GM20431 (cell line): ENCODE measurements at regions not wholly inside any gene's neighbourhood (a gene's known extent, or its start where the extent isn't known, plus 50 kb on each side); places are given as distances from the start of the nearest gene placed in this dataset.

Experiments used
- in situ Hi-C: fragments of 300-500 bp; cut with MseI, MboI; formaldehyde crosslinking; loops from one replicate; pipeline ENCODE4 v1.15.0; 2020; ENCODE audit warnings: low sequenced_read_pairs; ENCODE audit not compliant: unreplicated experiment

DNA sequence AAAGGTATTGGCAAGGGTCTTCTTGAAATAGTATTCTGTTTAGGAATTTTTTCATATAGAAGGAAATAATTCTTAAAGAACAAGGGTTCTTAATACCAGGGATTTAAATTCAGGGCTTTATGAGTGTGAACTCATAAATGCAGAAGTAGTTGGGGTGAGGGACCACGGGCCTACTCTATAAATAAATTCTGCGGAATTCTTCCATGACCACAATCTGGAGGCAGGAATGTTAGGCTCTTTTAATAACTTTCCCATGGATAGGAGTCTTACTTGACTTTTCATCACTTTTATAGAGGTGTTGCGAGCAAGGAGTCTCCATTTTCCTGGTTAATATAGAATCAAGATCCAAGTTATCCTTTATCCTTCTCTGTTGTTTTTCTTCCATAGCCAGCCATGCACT, 76.7 kb upstream of the SLC4A4 start:
- in situ Hi-C loops: no loop called here

DNA sequence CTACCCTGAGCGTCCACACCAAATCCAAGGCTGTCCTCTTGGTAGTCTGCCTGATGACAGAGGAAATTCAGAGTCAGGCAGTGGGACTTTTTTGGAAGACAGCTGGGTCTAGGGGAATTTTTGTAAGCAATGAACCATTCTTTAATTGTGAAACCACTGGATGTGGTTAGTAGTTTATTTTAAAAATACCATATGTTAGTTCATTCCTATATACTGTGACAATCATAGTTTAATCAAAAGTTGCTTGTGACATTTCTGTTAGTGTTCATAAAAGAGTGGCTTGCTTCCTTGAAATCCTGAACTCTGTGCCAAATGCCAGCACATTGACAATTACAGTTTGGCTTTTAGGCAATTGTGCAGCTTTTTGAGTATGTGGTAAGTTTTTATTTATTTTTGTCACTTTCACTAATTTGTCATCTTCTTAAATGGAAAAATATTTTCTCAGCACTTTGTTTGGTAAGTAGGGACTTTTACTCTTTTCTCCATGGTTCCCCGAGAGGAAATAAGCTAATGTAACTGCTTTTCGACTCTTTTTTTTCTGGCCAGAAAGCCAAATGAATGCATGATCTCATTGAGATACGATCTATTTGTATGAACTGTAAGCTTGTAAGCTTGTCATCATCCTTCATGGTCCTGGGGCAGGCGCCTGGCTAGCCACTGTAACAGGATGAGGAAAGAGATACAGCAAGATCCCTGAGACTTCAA, 72.6 kb upstream of the SLC4A4 start:
- in situ Hi-C loops: no loop called here

DNA sequence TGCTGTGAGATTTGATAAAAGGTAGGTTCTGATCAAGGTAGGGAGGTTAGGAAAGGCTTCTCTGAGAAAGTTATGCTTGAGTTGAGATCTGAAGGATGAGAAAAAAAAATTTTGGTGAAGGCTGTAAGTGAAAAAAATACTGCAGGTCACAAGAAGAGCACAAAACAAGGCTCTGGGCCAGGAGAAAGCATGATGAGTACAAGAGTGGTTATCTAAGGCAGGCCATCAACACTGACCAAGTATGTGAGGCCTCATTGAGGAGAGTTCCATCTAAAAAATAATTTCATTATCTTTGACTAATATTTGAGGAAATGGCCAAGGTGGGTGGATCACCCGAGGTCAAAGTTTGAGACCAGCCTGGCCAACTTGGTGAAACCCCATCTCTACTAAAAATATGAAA, 71.6 kb upstream of the SLC4A4 start:
- in situ Hi-C loops: no loop called here

DNA sequence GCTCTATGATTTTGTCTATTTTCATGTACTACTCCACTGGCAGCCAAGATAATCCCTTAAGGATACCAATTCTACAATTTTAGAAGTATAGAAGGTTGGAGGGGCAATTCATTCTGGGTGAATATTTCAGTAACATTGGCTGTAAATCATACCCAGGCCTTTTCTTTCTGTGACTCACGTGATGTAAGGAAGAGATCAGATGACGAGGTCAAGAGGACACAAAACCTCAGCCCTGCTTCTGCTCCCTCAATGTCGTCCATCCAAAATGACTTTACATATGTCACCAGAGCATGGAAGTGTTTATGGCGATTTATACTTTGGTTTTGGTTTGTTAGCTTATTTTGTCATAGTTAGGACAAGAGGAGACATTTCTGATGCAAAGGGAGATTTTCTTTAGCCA, 70.7 kb upstream of the SLC4A4 start:
- in situ Hi-C loops: no loop called here

DNA sequence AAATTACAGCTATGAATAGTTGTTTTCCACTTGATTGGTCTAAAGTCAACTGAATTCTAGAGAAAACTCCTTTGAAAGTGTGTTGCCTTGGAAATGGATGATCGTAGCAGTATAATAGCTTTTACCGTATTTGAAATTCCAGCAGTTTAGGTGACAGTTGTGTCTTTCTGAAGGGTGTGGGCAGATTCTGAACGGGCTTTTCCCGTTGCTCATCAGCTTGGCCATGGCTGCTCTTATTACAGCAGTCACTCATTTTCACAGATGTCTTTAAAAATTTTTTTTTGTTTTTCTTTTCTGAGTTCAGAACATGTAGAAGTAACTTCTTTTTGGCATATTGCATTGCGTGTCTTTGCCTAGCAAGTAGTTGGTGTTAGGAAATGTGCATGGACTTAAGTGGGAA, 69.6 kb upstream of the SLC4A4 start:
- in situ Hi-C loops: no loop called here

DNA sequence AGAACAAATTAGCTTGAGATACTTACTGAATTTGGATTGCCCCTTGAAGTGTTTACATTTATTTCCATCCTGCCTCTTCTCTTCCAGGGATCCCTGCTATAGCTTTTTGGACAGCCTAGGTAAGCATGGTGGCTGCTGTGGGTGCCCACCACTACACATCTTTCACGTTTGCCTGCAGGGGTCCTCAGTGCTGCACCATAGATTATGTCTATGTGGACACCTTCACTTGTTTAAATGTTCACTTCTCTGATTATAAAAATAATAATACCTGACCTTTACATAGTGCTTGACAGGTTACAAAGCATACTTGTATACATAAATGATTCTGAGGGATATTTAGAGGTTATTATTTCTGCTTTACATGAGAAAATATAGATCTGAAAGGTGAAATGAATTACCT, 67.9 kb upstream of the SLC4A4 start:
- in situ Hi-C loops: no loop called here

DNA sequence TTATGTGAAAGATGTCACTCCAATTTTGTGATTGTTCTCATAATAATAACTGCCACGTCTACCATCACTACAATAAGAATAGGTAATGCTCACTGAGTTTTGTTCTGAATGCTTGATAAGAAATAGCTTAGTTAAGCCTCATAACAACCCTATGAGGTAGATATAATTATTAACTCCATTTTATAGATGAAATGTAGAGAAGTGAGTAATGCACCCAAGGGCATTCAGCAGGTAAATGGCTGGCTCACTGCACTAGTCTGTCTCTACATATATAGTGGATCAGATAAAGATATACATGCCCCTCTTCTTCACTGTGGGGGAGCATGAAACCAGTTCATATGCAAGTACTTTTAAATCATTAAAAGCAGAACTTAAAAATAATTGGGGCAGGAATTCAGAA, 65.8 kb upstream of the SLC4A4 start:
- in situ Hi-C loops: no loop called here

DNA sequence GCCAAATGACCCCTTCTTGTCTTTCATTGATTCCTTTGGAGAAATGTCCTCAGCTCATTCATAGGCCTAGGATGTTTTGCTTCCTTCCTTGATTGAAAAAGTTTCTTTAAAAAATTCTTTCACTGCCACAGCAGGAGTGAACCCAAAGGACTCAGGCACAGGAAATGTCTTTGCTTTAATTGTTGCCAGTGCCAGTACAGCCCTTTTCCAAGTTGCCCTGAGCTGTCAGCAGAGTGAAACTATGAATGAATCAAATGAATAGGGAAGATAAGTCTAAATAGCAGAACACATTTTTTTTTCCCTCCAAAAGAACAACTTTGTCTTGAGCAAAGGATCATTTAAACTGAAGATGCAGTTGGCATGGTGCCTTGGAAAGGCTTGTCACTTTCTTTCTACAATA, 63.8 kb upstream of the SLC4A4 start:
- in situ Hi-C loops: no loop called here

DNA sequence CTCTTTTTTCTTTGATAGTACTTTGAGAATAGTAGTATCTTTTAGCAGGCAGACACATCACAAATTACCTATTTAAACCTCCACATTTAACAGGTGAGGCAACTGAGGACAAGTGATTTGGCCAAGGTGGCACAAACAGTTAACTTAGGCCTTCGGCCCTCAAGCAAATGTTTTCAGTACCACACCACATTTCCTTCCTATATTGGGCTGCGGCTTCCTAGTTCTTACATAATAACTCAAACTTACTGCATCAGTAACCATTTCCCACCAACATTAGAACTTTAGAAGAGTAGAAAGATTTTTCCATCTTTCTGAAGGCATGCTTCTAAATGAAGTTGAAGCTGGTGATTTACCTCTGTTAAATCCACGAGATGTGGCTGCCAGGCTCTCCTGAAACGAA, 63.2 kb upstream of the SLC4A4 start:
- in situ Hi-C loops: no loop called here

DNA sequence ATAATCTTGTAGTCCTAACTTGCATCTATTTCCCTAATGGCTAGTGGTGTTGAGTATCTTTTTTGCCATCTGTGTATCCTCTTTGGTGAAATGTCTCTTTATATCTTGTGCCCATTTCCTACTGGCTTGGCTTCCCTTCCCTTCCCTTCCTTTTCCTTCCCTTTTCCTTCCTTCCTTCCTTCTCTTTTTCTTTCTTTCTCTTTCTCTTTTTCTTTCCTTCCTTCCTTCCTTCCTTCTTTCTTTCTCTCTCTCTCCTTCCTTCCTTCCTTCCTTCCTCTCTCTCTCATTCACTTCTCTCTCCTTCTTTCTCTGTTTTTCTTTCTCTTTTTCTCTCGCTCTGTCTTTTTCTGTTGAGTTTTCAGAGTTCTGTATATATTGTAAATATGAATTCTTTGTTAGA, 61.5 kb upstream of the SLC4A4 start:
- in situ Hi-C loops: no loop called here

DNA sequence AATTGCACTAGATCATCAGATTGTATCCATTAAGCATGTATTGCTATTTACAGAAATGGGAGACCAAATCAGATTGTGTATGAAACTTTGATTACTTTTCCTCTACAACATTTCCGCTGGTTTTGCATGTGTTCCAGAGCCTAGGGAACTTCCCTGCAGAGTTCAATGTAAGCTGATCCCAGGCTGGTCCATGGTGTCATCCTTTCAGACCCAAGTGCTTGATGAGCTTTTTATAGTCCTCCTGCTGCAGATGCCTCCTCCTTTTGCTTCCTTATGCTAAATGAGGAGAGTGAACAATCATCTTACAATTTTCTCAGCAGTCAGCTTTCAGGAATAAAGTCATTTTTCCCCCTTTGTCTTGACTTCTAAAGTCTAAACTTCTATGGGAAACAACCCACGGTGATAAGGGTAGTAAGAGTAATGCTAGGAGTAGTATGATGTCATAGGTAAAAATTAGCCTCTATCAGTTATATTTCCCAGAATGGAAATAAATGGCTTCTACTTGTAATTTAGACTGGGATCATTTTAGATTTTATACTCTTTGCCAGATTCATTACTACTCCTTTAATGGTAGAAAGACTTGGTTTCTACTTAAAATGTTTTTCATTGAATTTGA, 55.1 kb upstream of the SLC4A4 start:
- in situ Hi-C loops: no loop called here

DNA sequence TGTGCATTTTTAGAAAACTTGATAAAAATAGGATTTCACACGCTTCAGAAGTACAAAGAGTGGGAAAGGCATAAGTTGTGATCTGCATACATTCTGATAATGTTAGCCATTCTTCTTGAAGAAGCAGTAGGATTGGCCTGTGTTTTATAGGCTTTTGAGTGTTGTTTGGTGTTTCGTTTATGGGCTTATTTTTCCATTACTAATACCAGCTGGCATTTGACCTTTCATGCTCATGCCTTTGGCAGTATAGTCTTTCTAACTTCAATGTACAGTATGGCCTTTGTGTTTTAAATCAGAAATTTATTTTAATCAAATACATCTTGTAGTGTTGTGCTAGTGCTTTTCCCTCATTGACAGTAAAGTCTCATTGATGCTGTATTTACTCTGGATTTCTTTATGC, 51.5 kb upstream of the SLC4A4 start:
- in situ Hi-C loops: no loop called here

DNA sequence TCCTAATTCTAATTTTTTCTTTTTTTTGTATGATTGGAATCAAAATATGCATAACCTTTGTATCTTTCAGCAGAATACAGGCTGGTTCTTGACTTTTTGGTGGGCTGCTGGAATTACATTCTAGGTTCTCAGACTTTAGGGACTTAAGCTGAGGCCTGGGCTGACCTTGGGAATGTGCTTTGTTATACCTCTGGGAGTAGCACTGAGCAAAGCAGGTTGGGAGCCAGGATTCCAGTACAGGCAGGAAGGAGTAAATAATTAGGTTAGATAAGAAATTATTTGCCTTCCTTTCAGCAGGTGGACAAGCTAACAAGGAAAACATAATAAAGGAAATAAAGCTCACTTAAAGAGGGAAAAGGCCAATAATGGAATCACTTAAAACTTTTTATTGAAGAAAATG, 49.9 kb upstream of the SLC4A4 start:
- in situ Hi-C loops: no loop called here
